GM23248 (cell line): ENCODE measurements at regions not wholly inside any gene's neighbourhood (a gene's known extent, or its start where the extent isn't known, plus 50 kb on each side); places are given as distances from the start of the nearest gene placed in this dataset.

Experiments
- DNase-seq: peaks from one replicate; pipeline ENCODE4 v3.0.0-alpha.2; 2015
- H2AFZ ChIP-seq: fragments of 200-600 bp; sonication (generic); 2 replicates; pipeline ENCODE4 v1.6.1; 2016; ENCODE audit warnings: antibody characterized with exemption
- H3F3A ChIP-seq: fragments of 200-600 bp; sonication (generic); 2 replicates; pipeline ENCODE4 v1.6.1; 2016; ENCODE audit warnings: mild to moderate bottlenecking, antibody characterized with exemption, mixed run types; ENCODE audit not compliant: insufficient read depth
- H3K27ac ChIP-seq: fragments of 200-600 bp; sonication (generic); 2 replicates; pipeline ENCODE4 v1.5.1; 2016; ENCODE audit warnings: mild to moderate bottlenecking
- H3K27me3 ChIP-seq: fragments of 200-600 bp; sonication (generic); replicated peaks from 2 replicates; pipeline ENCODE4 v1.6.1; 2016; ENCODE audit warnings: mild to moderate bottlenecking; ENCODE audit not compliant: insufficient read depth
- H3K36me3 ChIP-seq: fragments of 200-600 bp; sonication (generic); 2 replicates; pipeline ENCODE4 v1.6.1; 2016; ENCODE audit warnings: low read depth, mild to moderate bottlenecking
- H3K4me1 ChIP-seq: fragments of 200-600 bp; sonication (generic); 2 replicates; pipeline ENCODE4 v1.6.1; 2016; ENCODE audit warnings: mild to moderate bottlenecking; ENCODE audit not compliant: insufficient read depth
- H3K4me2 ChIP-seq: fragments of 200-600 bp; sonication (generic); one replicate; pipeline ENCODE4 v1.6.1; 2016; ENCODE audit warnings: mild to moderate bottlenecking; ENCODE audit not compliant: unreplicated experiment
- H3K4me3 ChIP-seq: fragments of 200-600 bp; sonication (generic); 2 replicates; pipeline ENCODE4 v1.5.1; 2016; ENCODE audit warnings: mild to moderate bottlenecking
- H3K79me2 ChIP-seq: fragments of 200-600 bp; sonication (generic); 2 replicates; pipeline ENCODE4 v1.6.1; 2016; ENCODE audit warnings: mild to moderate bottlenecking; ENCODE audit not compliant: insufficient read depth
- H3K9ac ChIP-seq: fragments of 200-600 bp; sonication (generic); 2 replicates; pipeline ENCODE4 v1.6.1; 2016; ENCODE audit warnings: mild to moderate bottlenecking
- H3K9me2 ChIP-seq: fragments of 200-600 bp; sonication (generic); 2 replicates; pipeline ENCODE4 v1.6.1; 2016; ENCODE audit warnings: mixed run types, mild to moderate bottlenecking, moderate library complexity; ENCODE audit not compliant: insufficient read depth
- H3K9me3 ChIP-seq: fragments of 200-600 bp; sonication (generic); one replicate; pipeline ENCODE4 v1.6.1; 2017; ENCODE audit warnings: low read depth
- H4K20me1 ChIP-seq: fragments of 200-600 bp; sonication (generic); 2 replicates; pipeline ENCODE4 v1.6.0; 2016; ENCODE audit not compliant: insufficient read depth
- EZH2 ChIP-seq: fragments of 200-600 bp; sonication (generic); IDR thresholded peaks from 2 replicates; pipeline ENCODE4 v1.6.1; 2018; ENCODE audit warnings: antibody characterized with exemption, mild to moderate bottlenecking; ENCODE audit not compliant: insufficient read depth, poor library complexity, severe bottlenecking
- EZH2phosphoT487 ChIP-seq: fragments of 200-600 bp; sonication (generic); IDR thresholded peaks from 2 replicates; pipeline ENCODE4 v1.6.1; 2018; ENCODE audit warnings: antibody characterized with exemption, moderate library complexity, mild to moderate bottlenecking, low read depth; ENCODE audit not compliant: insufficient read depth
- WGBS, 2 experiments: methylation state at CpG; one replicate each; pipeline ENCODE4 v1.1.6; 2015 to 2017; ENCODE audit warnings: low lambda C conversion rate in 2 of 2, low coverage in 1 of 2; ENCODE audit errors: missing lambda C conversion rate in 2 of 2; 5-methylcytosine and 5-hydroxymethylcytosine counted together
- in situ Hi-C: fragments of 300-500 bp; cut with MboI; formaldehyde crosslinking; loops from 2 replicates; pipeline ENCODE4 v1.15.0; 2020

- no peak overlapping the region for H2AFZ ChIP-seq
- H3K9ac ChIP-seq = no peak overlapping the region
- 55 to 71% methylated on average over 3 of the region's 3 CpGs for WGBS, 2 experiments
- no peak overlapping the region for H3K27ac ChIP-seq
- H3K79me2 ChIP-seq = no peaks in the 10 kb centered on the region
- peaks cover 17% of the 10 kb centered on the region for H3K4me1 ChIP-seq
- DNase-seq = no peak
- H3F3A ChIP-seq = peaks cover 26% of the 10 kb centered on the region
- H3K4me3 ChIP-seq = no peak overlapping the region
- no peaks in the 10 kb centered on the region for H3K36me3 ChIP-seq
- H3K27me3 ChIP-seq = no peaks in the 10 kb centered on the region
- TF ChIP-seq EZH2 (no peak), EZH2phosphoT487 (no peak)
- H3K9me2 ChIP-seq = no peaks in the 10 kb centered on the region
- in situ Hi-C loops = no loop called here
- no peaks in the 10 kb centered on the region for H3K9me3 ChIP-seq
- H3K4me2 ChIP-seq = no peak overlapping the region
- no peaks in the 10 kb centered on the region for H4K20me1 ChIP-seq
Measured at GRCh38 chr18:8958660-8959059, 143.8 kb upstream of the NDUFV2 start.

GRCh38 chr18:8959551-8960135 lies 142.9 kb upstream of the NDUFV2 start:
- no peak for TF ChIP-seq EZH2phosphoT487
- no peak for TF ChIP-seq EZH2
- Histone ChIP-seq H3K4me2 (no peak overlapping the region), H3K4me1 (peaks cover 17% of the 10 kb centered on the region), H3K4me3 (no peak overlapping the region), H3K36me3 (no peaks in the 10 kb centered on the region), H3K9me3 (no peaks in the 10 kb centered on the region), H3K9ac (no peak overlapping the region), H3K27ac (no peak overlapping the region), H3K9me2 (no peaks in the 10 kb centered on the region), H3F3A (peaks cover 21% of the 10 kb centered on the region), H3K27me3 (no peaks in the 10 kb centered on the region), H2AFZ (no peak overlapping the region), H3K79me2 (no peaks in the 10 kb centered on the region), H4K20me1 (no peaks in the 10 kb centered on the region)
- 91 to 92% methylated on average over 8 of the region's 8 CpGs for WGBS, 2 experiments
- no peak for DNase-seq
- in situ Hi-C loops = no loop called here

DNA sequence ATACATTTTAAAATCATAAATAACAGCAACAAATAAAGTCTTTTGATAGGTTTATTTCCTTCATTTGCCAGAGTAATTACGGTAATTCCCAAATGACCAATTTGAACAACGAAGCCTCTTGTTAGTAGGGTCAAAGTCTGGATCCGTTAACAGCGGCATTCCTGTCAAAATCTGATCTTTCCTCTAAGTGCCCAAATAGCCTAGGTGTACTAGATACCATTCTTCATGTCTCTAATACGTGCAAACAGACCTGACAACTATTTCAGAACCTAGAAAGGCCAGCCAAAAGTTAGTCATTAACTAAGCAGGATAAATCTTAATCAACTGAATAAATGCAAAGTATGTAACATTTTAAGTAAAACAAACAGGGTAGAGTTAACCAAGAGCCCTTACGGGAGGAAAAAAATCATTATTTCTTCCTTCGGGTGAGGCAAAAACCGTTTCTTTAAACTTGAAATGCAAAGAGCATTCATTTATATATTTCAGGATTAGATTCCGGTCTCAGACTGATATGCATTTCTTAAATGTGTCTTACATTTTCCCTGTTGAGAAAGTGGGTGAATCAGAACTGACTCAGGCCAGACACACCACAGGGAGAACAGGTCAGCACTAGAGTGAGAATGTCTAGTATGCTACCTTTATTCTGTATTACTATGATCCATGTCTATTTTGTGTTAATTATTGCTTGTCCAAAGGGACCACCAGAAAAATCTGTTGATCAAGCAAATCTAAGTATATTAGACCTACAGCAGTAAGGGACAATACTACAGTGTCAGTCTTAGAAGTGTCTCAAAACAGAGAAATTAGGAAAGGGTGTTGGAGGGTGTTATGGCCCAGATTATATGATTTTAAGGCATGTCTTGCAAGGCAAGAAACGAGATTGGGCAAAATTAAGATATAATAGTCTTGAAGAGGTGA lies 141.5 kb upstream of the NDUFV2 start:
- Histone ChIP-seq H3K9me3 (no peaks in the 10 kb centered on the region), H2AFZ (peak overlapping the region; percentile 47; the same call in 1 of the 2 replicates), H3K36me3 (no peaks in the 10 kb centered on the region), H3K4me2 (peak overlapping the region; percentile 76), H3K4me3 (peak overlapping the region; percentile 38; the same call in 1 of the 2 replicates), H3K4me1 (peaks cover 17% of the 10 kb centered on the region), H3F3A (peaks cover 21% of the 10 kb centered on the region), H3K9ac (peak overlapping the region; percentile 35), H3K9me2 (no peaks in the 10 kb centered on the region), H3K27ac (peak overlapping the region; percentile 69), H4K20me1 (no peaks in the 10 kb centered on the region), H3K27me3 (no peaks in the 10 kb centered on the region), H3K79me2 (no peaks in the 10 kb centered on the region)
- no peak for TF ChIP-seq EZH2phosphoT487
- no peak for TF ChIP-seq EZH2
- 39 to 41% methylated on average over 10 of the region's 10 CpGs for WGBS, 2 experiments
- in situ Hi-C loops = no loop called here
- peak; percentile 88 for DNase-seq

DNA sequence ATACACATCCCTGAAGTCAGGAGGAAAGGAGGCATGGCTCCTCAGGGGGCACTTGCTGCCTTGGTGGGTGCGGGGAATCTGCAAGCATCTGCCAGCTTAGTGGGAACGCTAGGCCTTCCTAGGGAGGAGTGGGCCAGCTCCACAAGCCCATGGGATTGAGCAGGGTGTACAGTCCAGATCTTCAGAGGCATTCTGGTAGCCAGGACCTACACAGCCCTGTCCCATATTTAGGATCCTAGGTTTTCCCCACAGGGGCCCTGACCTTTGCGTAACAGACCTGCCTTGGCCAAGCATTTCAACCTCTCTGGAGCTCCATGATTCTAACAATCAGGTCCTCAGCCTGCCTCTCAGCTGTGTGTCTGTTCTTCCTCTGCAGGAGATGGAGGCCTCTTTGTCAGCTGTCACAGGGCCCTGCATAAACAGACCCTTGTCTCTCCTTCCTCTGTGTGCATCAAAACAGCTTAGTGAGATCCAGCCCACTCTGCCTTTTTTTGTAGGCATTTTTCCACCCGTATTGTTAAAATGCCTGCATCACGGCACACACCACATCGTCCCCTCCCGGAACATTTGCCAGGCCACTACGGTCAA lies 140.2 kb upstream of the NDUFV2 start:
- H3K9ac ChIP-seq = no peak overlapping the region
- H3K27me3 ChIP-seq = no peaks in the 10 kb centered on the region
- H3K4me2 ChIP-seq = no peak overlapping the region
- no peaks in the 10 kb centered on the region for H4K20me1 ChIP-seq
- no peak overlapping the region for H2AFZ ChIP-seq
- in situ Hi-C loops = no loop called here
- H3K9me2 ChIP-seq = no peaks in the 10 kb centered on the region
- no peak for DNase-seq
- H3K4me1 ChIP-seq = peaks cover 17% of the 10 kb centered on the region
- TF ChIP-seq EZH2phosphoT487 (no peak), EZH2 (no peak)
- no peaks in the 10 kb centered on the region for H3K36me3 ChIP-seq
- H3F3A ChIP-seq = peaks cover 21% of the 10 kb centered on the region
- no peak overlapping the region for H3K27ac ChIP-seq
- no peak overlapping the region for H3K4me3 ChIP-seq
- no peaks in the 10 kb centered on the region for H3K9me3 ChIP-seq
- no peaks in the 10 kb centered on the region for H3K79me2 ChIP-seq
- WGBS, 2 experiments = 94 to 96% methylated on average over 8 of the region's 8 CpGs
